ENCODE measurements at regions not wholly inside any gene's neighbourhood (a gene's known extent, or its start where the extent isn't known, plus 50 kb on each side); places are given as distances from the start of the nearest gene placed in this dataset.

DNA sequence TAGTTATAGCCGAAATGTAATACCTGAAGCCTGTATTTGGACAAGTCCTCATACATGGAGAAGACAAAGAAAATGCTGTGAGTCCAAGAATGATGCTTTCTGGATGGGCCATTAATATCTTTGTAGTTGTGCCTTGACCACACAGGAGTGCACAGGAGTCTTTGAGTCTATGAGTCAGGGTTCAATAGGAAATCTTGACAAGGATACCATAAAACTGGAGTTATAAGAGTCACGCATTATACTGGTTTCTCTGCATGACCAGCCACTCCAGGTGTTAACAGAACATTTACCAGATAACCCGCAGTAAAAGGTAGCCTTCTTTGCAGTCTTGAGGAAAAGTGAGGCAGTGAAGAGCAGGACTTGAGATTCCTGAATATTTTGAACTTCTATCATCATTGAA lies 464.6 kb upstream of the PKN2 start:
- DNase-seq (ENCODE audit: low spot score), result no peak

DNA sequence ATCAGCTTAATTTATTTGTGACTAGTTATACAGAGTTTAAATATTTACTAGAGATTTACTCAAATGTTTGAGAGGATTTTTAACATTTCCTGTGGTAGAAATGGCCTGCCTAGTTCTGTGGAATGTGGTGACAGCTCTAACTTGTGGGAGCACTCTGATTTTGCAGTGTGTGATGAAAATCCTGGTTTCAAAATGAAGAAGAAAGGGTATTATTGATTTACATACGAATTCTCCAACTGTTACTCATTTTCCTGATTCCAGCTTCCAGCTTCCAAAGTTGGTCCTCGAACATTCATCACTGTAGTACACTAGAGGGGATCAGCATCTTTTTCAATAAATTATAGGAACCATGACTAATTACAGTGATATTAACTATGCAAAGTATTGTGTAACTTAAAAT lies 462.7 kb upstream of the PKN2 start:
- no peak for DNase-seq (ENCODE audit: low spot score)

DNA sequence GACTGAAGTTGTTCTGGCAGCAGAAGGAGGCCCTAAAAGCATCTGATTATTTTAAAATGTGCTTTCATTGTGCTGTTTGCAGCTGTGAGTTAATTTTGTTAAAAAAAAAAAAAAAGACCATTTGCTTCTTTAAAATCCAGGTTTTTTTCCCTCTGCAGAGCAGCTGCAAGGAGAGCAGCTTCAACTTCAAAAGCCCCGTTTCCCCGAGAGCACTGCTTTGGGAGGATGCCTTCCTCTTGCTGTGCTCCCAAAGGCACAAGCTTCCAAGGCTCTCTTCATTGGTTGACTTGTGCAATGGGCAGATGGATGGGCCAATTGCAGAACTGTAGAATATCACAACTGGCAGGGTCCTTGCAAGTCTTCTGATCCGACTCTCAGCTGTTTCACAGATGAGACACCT lies 459.2 kb upstream of the PKN2 start:
- DNase-seq (ENCODE audit: low spot score), result no peak

DNA sequence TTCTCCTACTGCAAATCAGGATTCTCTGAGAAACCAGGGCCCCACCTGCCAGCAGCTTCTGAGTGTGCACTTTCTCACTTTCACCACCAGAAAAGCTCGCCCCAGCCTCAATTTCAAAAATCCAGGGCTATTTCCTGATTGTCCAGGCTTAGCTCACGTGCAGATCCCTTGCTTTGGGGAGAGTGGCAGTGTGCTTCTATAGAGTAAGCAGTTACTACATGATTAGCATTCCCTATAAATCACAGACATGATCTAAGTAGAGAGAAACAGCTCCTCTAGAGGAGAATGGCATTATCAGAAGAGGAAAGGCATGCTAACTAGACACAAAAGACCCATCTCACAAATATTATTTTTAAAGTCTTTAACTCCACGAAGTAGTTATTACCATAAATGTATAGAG lies 456.0 kb upstream of the PKN2 start:
- DNase-seq (ENCODE audit: low spot score), result no peak

DNA sequence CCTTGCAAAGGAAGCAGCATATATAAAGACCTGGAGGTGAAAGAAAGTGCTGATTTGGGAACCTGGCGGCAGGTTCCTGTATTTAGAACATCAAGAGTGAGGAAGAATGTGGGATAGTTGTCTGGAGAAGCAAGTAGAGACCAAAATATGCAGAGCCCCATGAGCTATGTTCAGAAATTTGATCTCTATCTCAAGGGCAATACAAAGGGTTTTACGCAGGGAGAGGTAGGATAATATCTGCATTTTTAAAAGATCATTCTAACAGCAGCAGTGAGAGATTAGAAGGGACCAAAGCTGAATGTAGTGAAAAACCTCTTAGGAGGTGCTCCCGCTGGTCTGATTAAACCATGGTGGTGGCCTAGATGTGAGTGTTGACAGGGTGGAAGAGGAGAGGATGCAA lies 453.9 kb upstream of the PKN2 start:
- no peak for DNase-seq (ENCODE audit: low spot score)

DNA sequence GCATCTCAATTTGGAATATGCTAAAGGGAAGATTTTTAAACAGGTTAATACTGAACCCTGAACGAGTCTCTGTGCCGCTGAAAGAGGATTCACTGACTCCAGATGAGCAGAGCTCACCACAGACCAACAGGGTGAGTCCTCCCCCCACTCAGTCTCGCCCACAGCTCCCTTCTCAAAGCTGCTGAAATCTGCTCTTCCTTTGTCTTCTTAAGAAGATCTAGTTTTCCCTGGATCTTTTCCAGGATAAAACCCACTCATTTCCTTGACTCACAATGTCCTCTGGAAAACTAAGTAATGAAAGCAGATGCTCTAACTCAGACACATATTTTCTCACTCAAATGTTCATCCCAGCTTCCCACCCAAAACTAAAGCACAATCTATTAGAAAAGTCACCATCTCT lies 447.0 kb upstream of the PKN2 start:
- DNase-seq (ENCODE audit: low spot score), result peak; percentile 43

DNA sequence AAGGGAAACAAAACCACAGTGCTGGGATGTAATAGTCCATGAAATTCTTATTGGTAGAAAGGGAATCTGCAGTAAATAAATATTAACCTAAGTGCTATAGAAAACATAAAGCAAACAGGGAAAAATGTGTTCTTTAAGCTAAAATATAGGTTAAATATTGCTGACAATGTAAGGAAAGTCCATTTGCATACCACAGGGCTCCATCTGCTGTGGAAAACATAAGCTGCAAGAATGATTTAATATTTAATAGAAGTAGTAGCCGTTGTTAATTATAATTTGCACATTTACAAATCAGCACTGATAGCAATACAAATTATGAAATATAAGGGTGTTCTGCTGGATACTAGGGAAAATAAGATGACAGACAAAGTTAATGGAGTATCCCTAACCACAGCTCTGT lies 444.9 kb upstream of the PKN2 start:
- no peak for DNase-seq (ENCODE audit: low spot score)

DNA sequence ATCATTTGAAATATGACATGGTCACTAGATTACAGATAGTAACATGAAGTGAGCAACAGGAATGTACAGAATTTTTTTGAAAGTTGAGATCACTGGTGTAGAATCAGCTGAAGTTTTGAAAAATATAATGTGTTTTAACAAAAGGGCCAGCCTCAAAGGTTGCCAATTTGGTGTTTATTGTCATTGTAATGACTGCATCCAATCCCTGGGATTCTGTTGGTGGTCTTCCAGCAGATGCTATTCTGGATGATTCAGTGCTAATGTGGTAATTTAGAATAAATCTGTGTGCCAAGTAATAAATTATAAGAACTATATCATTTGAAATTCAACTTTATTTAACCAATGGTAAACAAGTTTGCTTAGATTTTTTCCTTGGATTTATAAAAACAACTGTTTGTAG lies 436.4 kb upstream of the PKN2 start:
- no peak for DNase-seq (ENCODE audit: low spot score)

DNA sequence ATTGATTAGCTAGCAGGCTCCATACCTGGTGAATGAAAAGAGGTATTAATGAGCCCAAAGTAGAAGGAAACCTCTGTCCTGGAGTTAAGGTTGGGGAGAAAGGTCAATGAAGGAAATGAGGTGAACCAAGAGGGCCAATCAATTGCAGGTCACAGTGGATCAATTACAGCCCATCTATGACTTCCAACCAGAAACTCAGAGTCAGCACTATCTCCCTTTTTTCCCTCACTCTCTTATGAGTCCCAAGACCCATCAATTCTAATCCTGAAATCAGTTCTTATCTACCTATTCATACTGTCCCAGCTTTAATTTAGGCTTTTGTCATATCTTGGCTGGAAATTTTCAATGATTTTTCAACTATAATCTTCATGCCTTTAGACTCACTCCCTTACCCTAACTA lies 433.2 kb upstream of the PKN2 start:
- DNase-seq (ENCODE audit: low spot score), result no peak

DNA sequence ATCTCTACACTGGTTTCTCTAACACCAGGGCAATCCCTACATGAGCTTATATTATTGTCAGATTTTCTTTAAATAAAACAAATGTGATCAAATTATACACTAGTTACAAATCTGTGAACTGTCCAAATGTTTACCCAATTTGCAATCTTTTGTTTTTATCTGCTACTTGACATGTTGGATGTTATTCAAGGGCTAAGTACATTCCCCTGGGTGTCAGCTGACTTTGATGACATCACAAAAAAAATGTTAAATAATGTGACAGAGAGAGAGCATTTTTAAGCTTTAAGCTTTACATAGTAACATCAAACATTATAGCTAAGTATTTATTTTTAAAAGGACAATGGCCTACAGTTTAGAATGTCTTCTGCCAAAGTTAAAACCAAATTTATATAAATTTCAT lies 431.3 kb upstream of the PKN2 start:
- DNase-seq (ENCODE audit: low spot score), result no peak

DNA sequence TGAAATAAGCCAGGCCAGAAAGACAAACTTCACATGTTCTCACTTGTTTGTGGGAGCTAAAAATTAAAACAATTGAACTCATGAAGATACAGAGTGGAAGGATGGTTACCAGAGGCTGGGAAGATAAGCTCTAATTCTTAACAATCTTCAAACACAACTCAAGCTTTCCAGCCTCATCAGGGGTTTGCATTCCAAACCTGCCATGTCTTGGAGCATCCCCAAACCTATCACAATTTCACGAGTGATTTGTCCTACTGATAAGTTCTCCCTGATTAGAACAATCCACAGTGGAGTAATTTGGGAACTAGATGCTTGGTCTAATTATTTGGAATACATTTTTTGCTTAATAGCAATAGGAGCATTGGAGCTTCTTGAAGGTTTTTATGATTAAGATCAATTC lies 418.5 kb upstream of the PKN2 start:
- no peak for DNase-seq (ENCODE audit: low spot score)

DNA sequence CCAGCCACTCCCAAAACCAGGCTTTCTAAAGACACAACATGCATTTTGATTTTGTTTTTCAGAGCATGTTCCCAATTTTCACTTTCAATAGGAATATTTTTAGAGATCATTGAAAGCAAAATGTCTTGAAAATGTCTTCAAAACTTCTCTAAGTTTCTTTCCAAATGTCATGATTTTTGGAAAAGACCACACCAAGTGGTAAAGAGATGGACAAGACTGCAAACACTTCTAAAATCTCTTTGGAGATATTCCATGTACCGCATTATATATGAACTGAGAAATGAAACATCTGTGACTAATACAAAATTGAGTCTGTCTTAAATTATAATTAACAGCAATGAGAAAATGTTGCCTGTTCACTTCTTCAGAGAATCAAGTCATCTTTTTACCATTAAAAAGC lies 418.0 kb upstream of the PKN2 start:
- DNase-seq (ENCODE audit: low spot score), result no peak

DNA sequence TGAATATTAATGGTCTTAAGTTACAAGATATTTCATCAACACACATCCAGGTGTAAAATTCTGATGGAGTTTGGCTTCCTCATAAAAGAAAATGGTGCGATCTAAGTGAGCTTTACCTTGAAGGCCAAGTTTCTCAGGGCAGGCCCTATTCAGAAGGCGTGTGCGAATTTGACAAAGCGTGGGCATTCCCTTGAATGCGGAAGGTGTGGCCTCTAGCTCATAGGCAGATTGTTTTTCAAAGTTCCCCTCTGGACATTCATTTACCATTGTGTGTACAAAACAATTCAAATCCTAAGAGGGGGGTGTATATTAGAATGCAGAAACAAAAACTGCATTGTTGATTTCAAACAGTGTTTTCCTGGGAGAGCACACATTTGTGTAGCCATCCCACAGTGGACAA lies 411.9 kb upstream of the PKN2 start:
- no peak for DNase-seq (ENCODE audit: low spot score)

DNA sequence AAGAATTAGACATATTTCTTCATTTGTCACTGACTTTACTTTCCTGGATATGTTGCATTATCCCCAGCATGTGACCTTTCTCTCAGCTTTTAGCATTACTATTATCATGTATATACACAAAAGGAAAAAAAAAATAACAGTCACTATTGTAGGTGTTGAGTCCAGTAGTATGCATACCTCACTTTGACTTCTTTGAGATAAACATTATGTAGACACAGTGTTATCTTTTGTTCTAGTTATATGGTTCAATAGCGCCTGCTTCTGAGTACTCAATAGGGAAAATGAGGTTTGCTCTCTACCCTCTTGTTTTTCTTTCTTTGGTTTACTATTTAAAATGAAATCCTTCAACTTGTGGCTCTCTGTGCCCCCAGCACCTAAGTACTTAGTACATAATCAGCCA lies 409.6 kb upstream of the PKN2 start:
- no peak for DNase-seq (ENCODE audit: low spot score)

DNA sequence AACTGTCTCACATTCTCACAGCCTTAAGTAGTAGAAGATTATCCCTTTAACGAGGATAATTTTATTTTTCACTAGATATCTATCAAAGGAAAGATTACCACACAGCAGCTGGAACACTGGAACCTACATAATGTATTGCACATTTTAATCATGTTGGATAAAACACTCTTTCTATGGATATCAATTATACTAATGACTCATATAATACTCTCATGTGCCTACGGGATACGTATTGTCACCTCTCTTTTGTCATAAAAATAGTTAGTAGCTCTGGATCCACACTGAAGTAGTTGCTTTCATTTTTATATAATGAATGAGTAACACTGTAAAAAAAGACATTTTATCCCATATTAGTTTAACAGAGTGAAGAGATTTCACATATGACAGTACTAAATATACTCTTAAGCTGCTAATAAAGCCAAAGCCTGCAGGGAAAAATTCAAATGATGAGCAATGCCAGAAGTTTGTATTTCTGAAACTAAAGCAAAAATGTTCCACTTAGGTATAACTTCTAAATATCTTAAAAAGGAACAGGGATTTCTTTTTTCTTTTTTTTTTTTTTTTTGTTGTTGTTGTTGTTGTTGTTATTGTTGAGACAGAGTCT lies 408.7 kb upstream of the PKN2 start:
- no peak for DNase-seq (ENCODE audit: low spot score)

DNA sequence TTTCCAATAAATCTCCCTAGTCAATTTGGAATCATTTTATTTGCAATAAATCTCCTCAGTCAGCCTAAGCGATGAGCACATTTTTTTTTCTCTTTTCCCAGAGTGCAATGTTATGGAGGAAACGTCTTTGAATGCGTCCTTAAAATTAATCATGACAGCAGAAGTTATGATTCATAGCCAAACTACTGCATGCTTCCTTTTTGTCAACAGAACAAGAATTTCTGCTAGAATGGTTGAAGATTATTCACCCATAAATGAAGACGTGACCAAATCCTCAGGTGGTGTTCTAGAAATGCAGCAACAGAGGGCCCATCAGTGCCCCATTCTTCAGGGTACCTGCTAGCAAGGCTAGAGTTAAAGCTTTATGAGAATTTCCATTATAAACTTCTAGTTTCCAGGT lies 407.9 kb upstream of the PKN2 start:
- no peak for DNase-seq (ENCODE audit: low spot score)

DNA sequence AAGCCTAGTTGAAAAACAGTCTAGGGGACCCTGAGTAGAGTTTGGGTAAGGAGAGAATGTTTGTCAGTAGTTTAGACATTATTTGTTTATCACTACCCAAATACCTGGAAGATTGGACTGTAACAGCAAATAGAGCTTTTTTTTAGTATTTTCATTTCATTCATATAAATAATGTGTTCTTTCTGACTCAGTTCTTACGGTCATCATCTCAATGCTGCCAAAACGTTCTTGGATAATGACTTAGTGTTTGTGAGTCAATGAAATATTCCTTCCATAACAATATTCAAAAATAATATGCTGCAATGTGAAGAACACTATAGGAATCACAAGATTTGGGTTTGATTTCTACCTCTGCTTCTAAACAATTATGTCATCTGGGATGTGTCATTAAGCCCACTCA lies 400.0 kb upstream of the PKN2 start:
- DNase-seq (ENCODE audit: low spot score), result no peak

DNA sequence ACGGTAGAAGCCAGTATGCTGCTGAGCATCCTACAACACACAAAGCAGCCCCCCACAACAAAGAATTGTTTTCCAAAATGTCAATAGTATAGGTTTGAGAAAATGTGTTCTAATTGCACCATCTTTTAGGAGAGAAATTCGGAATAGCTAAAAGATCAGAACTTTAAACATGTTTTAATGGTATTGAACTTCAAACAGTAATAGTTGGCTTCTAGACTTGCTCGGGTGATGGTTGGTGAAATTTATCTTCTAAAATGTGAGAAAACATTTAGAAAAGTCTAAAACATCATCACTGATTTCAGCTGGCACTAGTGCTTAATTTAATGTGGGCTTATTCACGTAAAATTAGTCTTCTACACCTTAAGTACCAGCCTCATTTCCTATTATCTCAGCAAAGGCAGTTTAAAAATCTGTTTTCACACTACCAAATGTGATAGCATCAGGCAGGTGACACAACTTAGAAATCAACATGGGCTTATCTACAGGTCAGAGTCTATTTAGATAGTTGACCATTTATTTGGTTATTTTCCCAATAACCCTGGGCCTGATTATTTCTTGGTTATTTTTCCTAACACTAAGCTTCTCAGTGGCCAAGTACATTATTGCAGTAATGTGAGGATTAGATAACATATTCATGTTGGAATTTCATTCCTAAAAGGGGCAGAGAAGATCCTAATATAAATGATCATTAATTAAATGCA lies 399.3 kb upstream of the PKN2 start:
- no peak for DNase-seq (ENCODE audit: low spot score)

DNA sequence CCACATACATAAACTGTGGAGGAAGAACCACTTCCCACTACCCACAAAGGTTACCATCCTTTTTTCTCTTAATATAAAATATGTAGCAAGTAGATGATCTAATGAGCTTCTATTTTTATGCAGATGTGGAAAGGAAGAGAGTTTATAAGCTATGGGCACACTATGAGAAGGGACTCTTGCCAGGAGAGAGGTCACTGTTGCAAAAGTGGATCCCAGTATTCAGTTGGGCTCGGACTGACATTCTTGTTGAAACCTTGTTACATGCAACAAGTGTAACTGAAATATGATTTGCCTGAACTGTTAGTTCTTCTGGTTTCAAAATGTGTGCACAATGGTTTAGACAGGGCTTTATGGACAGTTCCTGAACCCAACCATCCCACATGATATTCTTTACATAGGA lies 397.4 kb upstream of the PKN2 start:
- DNase-seq (ENCODE audit: low spot score), result no peak

DNA sequence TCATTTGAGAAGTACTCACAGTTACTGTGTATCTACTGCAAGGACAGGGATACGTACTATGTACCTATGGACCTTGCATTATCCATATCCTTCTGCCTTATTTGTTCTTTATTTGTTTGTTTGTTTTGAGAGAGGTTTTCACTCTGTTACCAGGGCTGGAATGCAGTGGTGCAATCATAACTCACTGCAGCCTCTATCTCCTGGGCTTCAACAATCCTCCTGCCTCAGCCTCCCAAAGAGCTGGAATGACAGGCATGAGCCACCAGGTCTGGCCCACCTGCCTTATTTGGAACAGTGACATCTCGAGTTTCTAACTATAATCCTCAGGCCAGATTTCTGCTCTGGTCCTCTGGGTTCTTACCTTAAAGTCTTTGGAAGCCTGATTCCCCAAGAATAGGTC lies 395.5 kb upstream of the PKN2 start:
- DNase-seq (ENCODE audit: low spot score), result no peak

DNA sequence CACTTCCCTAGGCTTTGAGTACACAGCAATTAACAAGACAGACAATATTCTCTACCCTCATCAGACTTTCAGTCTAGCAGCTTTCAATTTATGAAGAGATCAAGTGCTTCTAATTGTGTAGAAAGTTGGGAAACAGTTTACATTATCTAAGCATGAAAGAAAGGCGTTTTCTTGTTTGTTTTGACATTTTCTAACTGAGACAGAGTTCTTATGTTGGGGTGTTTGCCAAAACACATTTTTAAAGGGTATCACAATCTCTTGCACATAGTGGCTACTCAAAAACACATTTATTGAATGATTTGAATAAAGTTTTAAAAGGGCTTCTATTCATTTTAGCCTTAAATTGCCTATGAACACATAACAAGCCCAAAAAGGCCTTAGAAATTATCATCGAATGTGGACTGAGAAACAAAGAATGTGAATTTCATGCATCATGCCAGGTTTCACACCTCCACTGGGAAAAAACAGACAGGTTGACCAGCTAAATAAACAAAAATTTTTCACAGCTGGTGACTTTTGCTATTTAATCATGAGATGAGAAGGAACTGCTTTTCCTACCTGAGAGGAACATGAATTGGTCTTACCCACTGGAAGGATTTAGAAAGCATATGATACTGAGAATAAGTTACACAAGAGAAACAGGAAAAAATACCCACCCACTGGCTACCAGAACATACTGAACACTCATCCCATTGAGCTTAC lies 394.5 kb upstream of the PKN2 start:
- DNase-seq (ENCODE audit: low spot score), result no peak

DNA sequence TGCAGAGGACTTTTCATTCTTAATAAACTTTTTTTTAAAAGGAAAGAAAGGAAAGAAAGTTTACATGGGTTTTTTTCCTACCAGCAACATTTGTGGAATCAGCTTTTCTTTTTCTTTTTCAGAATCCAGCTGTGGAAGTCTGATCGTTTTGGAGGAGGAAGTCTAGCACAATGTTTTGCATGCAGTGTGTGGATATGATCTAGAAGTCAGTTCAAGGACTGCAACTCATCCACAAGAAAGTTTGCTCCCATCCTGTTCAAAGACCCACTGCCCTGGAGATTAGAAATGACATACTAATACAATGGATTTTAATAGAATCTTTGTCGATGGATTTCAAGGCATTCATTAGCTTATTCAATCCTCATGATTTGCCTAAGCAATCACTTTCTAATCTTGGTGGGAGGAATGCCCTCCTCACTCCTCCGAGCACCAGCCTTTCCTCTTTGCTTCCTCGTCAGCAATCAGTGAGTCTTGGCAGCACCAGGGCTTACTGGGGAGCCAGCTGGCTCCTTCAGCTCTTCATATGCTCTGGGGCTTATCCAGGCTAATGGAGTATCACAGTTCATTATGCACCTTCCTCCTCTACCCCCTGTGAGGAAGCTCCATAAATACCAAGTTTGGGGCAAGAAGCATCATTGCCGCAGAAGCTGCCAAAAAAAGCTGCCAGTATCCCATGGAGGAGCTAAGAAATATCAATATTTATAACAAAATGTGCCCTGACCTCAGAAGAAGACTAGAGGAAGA lies 392.3 kb upstream of the PKN2 start:
- peak; percentile 54 for DNase-seq (ENCODE audit: low spot score)

DNA sequence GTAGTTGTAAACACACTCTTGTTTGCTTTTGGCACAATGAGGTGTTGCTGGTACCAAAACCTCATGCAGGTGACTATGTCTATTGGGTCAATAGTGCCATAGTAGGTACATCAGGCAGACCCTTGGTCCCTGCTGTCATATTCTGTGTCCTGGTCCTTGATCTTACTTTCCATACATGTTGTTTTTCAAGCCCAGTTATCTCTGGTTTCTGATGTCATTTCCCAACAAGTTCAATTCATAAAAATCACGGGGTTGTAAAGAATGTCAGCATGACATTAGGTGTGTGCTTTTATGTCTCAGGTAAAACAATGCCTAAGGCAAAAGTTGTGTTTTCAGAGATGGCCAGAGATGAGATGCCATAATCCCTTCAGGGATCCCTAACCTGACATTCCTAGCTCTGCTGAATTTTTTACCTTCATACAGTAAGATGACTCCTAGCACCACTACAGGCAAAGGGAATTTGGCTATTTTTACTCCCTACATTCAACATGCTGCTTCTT lies 390.3 kb upstream of the PKN2 start:
- DNase-seq (ENCODE audit: low spot score), result no peak
